Natural killer cell (primary cell): ENCODE measurements at regions not wholly inside any gene's neighbourhood (a gene's known extent, or its start where the extent isn't known, plus 50 kb on each side); places are given as distances from the start of the nearest gene placed in this dataset.

Source experiments
- ATAC-seq, 3 donors: fragments of 150-1000 bp in 2 of 3; fragments of 200-7000 bp in 1 of 3; cut with Tn5 transposase; 1 replicate in 1 of 3; 2 replicates in 2 of 3; pipeline ENCODE4 v1.10.0; 2021; ENCODE audit warnings: mild to moderate bottlenecking in 2 of 3, moderate library complexity in 2 of 3
- DNase-seq, 2 donors: peaks; one replicate each; pipeline versions ENCODE4 v3.0.0 to v3.0.0-alpha.2; 2013 to 2021; ENCODE audit warnings: mixed read lengths in 1 of 2
- H3K27ac ChIP-seq: one replicate; pipeline ENCODE4 v1.5.1; 2013; ENCODE audit warnings: mild to moderate bottlenecking, low read length
- H3K27me3 ChIP-seq: one replicate; pipeline ENCODE4 v1.6.1; 2013; ENCODE audit warnings: low read length; ENCODE audit not compliant: control insufficient read depth, insufficient read depth
- H3K36me3 ChIP-seq: one replicate; pipeline ENCODE4 v1.6.1; 2013; ENCODE audit warnings: low read length; ENCODE audit not compliant: control insufficient read depth, insufficient read depth
- H3K4me1 ChIP-seq: one replicate; pipeline ENCODE4 v1.6.1; 2013; ENCODE audit warnings: low read length; ENCODE audit not compliant: control insufficient read depth, insufficient read depth
- H3K4me3 ChIP-seq: one replicate; pipeline ENCODE4 v1.5.1; 2013; ENCODE audit warnings: low read length
- H3K9me3 ChIP-seq: one replicate; pipeline ENCODE4 v1.6.1; 2013; ENCODE audit warnings: low read length; ENCODE audit not compliant: control insufficient read depth, insufficient read depth
- H3K27ac Mint-ChIP-seq, 2 donors: one replicate each; pipeline ENCODE4 v1.8.0; 2022; ENCODE audit warnings: mild to moderate bottlenecking in 2 of 2, mixed read lengths in 2 of 2, moderate library complexity in 1 of 2
- H3K27me3 Mint-ChIP-seq, 2 donors: one replicate each; pipeline ENCODE4 v1.8.0; 2022; ENCODE audit warnings: low read depth in 2 of 2, mixed read lengths in 2 of 2
- H3K36me3 Mint-ChIP-seq: one replicate; pipeline ENCODE4 v1.8.0; 2022; ENCODE audit warnings: mixed read lengths
- H3K4me1 Mint-ChIP-seq, 2 donors: one replicate each; pipeline ENCODE4 v1.8.0; 2022; ENCODE audit warnings: mixed read lengths in 2 of 2
- H3K4me3 Mint-ChIP-seq: one replicate; pipeline ENCODE4 v1.8.0; 2022; ENCODE audit warnings: mild to moderate bottlenecking, moderate library complexity, mixed read lengths
- H3K9me3 Mint-ChIP-seq, 2 donors: one replicate each; pipeline ENCODE4 v1.8.0; 2022; ENCODE audit warnings: mixed read lengths in 2 of 2
- CTCF ChIP-seq: fragments of 200-600 bp; IDR thresholded peaks from one replicate; pipeline ENCODE4 v1.8.0; 2022; ENCODE audit warnings: antibody characterized with exemption
- WGBS: methylation state at CpG from one replicate; pipeline ENCODE4 v1.1.7; 2013; ENCODE audit warnings: missing lambda C conversion rate; ENCODE audit not compliant: insufficient coverage; 5-methylcytosine and 5-hydroxymethylcytosine counted together
- intact Hi-C: fragments of 100-400 bp; cut with micrococcal nuclease; formaldehyde crosslinking; loops from one replicate; pipeline ENCODE4 v1.14.2; 2022

GRCh38 chr14:46378248-46378647, 273.3 kb downstream of the RPL10L start:
- Mint-ChIP-seq H3K27me3 (no peaks in the 10 kb centered on the region), H3K4me3 (no peak overlapping the region), H3K9me3 (peaks cover 17 to 27% of the 10 kb centered on the region in 2 donors), H3K27ac (no peak overlapping the region), H3K4me1 (no peaks in the 10 kb centered on the region), H3K36me3 (peaks cover 6% of the 10 kb centered on the region)
- H3K4me1 ChIP-seq: no peaks in the 10 kb centered on the region
- no peaks in the 10 kb centered on the region for H3K36me3 ChIP-seq
- H3K4me3 ChIP-seq: no peak overlapping the region
- intact Hi-C loops: no loop called here
- ATAC-seq (no peak), DNase-seq (no peak)
- no peak for TF ChIP-seq CTCF
- H3K27me3 ChIP-seq: no peaks in the 10 kb centered on the region
- no peak overlapping the region for H3K27ac ChIP-seq
- 91% methylated on average over 5 of the region's 5 CpGs for WGBS
- H3K9me3 ChIP-seq: peaks cover 10% of the 10 kb centered on the region

GRCh38 chr14:46377305-46377704, 274.3 kb downstream of the RPL10L start:
- DNase-seq (no peak), ATAC-seq (no peak)
- no peak overlapping the region for H3K27ac Mint-ChIP-seq
- H3K4me1 Mint-ChIP-seq: no peaks in the 10 kb centered on the region
- no peaks in the 10 kb centered on the region for H3K4me1 ChIP-seq
- H3K27me3 Mint-ChIP-seq: no peaks in the 10 kb centered on the region
- no peak overlapping the region for H3K27ac ChIP-seq
- H3K4me3 ChIP-seq: no peak overlapping the region
- H3K27me3 ChIP-seq: no peaks in the 10 kb centered on the region
- H3K4me3 Mint-ChIP-seq: no peak overlapping the region
- intact Hi-C loops: no loop called here
- H3K9me3 ChIP-seq: peaks cover 10% of the 10 kb centered on the region
- H3K36me3 Mint-ChIP-seq: peaks cover 6% of the 10 kb centered on the region
- peaks cover 19 to 26% of the 10 kb centered on the region in 2 donors for H3K9me3 Mint-ChIP-seq
- TF ChIP-seq CTCF: no peak
- H3K36me3 ChIP-seq: no peaks in the 10 kb centered on the region
- WGBS: 74% methylated on average over 2 of the region's 3 CpGs

GRCh38 chr14:46369391-46369790, 282.2 kb downstream of the RPL10L start:
- no peaks in the 10 kb centered on the region for H3K27me3 Mint-ChIP-seq
- Histone ChIP-seq H3K9me3 (no peaks in the 10 kb centered on the region), H3K27ac (no peak overlapping the region), H3K4me3 (no peak overlapping the region), H3K36me3 (no peaks in the 10 kb centered on the region), H3K4me1 (no peaks in the 10 kb centered on the region), H3K27me3 (no peaks in the 10 kb centered on the region)
- no peak overlapping the region for H3K27ac Mint-ChIP-seq
- ATAC-seq (no peak), DNase-seq (no peak)
- intact Hi-C loops: no loop called here
- peaks cover 2% of the 10 kb centered on the region for H3K36me3 Mint-ChIP-seq
- H3K4me1 Mint-ChIP-seq: no peaks in the 10 kb centered on the region
- H3K4me3 Mint-ChIP-seq: no peak overlapping the region
- TF ChIP-seq CTCF: no peak
- H3K9me3 Mint-ChIP-seq: peaks cover 18 to 19% of the 10 kb centered on the region in 2 donors

GRCh38 chr14:46368275-46368674, 283.3 kb downstream of the RPL10L start:
- Mint-ChIP-seq H3K4me3 (no peak overlapping the region), H3K27ac (no peak overlapping the region), H3K27me3 (no peaks in the 10 kb centered on the region), H3K4me1 (no peaks in the 10 kb centered on the region), H3K36me3 (peaks cover 8% of the 10 kb centered on the region), H3K9me3 (peaks cover 16 to 17% of the 10 kb centered on the region in 2 donors)
- TF ChIP-seq CTCF: no peak
- no peaks in the 10 kb centered on the region for H3K27me3 ChIP-seq
- intact Hi-C loops: no loop called here
- H3K4me3 ChIP-seq: no peak overlapping the region
- ATAC-seq (no peak), DNase-seq (no peak)
- WGBS: 61% methylated on average over 3 of the region's 3 CpGs
- no peak overlapping the region for H3K27ac ChIP-seq
- no peaks in the 10 kb centered on the region for H3K36me3 ChIP-seq
- no peaks in the 10 kb centered on the region for H3K4me1 ChIP-seq
- no peaks in the 10 kb centered on the region for H3K9me3 ChIP-seq
